ENCODE measurements at regions not wholly inside any gene's neighbourhood (a gene's known extent, or its start where the extent isn't known, plus 50 kb on each side); places are given as distances from the start of the nearest gene placed in this dataset.

DNA sequence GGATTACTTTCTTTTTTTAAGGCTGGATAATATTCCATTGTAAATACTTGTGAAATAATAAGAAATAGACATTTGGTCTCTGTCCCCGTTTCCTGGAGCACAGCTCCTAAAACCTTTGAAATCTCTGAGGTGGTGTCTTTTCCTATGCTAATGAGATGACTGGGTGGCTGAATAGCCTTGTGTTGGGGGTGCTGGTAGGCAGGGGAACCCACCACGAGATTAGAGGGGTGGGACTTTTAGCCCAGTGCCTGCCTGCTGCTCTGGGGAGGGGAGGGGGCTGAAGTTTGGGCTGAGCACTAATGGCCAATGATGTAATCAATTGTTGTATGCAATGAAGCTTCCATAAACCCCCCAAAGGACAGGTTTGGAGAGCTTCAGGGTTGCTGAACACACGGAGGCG, 175.7 kb downstream of the FGF9 start:
- H3K4me1 ChIP-seq (ENCODE audit: control insufficient read depth in 1 of 2, insufficient read depth in 2 of 2, low read depth in 1 of 2, low read length in 1 of 2) = no peaks in the 10 kb centered on the region

GRCh38 chr13:21849323-21849722, 178.4 kb downstream of the FGF9 start:
- Histone ChIP-seq H3K9me2 (no peaks in the 10 kb centered on the region), H3K9ac (no peak overlapping the region), H3K79me2 (ENCODE audit: insufficient read depth) (no peaks in the 10 kb centered on the region), H3K4me2 (no peak overlapping the region), H3K9me3 (no peaks in the 10 kb centered on the region), H3K27ac (ENCODE audit: low read depth in 2 of 2, low read length in 1 of 2) (no peak overlapping the region), H4K20me1 (ENCODE audit: insufficient read depth) (no peaks in the 10 kb centered on the region), H3K4me1 (ENCODE audit: control insufficient read depth in 1 of 2, insufficient read depth in 2 of 2, low read depth in 1 of 2, low read length in 1 of 2) (no peaks in the 10 kb centered on the region), H2AFZ (ENCODE audit: low read depth) (no peak overlapping the region), H3K4me3 (ENCODE audit: low read depth in 2 of 2, low read length in 1 of 2) (no peak overlapping the region; a peak in 1 of 4 replicates), H3K36me3 (replicated peaks in 1 of 2; ENCODE audit: control insufficient read depth in 1 of 2, insufficient read depth in 2 of 2, low read length in 1 of 2) (no peaks in the 10 kb centered on the region), H3K27me3 (ENCODE audit: insufficient read depth) (no peaks in the 10 kb centered on the region), H3F3A (replicated peaks; ENCODE audit: insufficient read depth) (no peaks in the 10 kb centered on the region)
- ChIA-PET POLR2A (no interaction called here), CTCF (interaction anchor here (1.0 kb wide), 1 partner anchor 22 kb away, joined by 4 read pairs; no protein-coding TSS in a partner anchor)
- 2% methylated on average over 2 of the region's 2 CpGs for WGBS (ENCODE audit: low lambda C conversion rate)
- DNase-seq = peak; percentile 26
- peak; percentile 12; the same call in 1 of the 2 replicates for TF ChIP-seq RAD21 (IDR thresholded peaks at IDR 0.05; ENCODE audit: low read length)
- no peak for TF ChIP-seq SIN3A (IDR thresholded peaks at IDR 0.05; ENCODE audit: borderline replicate concordance, low read depth, low read length)
- TF ChIP-seq NRF1 (IDR thresholded peaks at IDR 0.05; ENCODE audit: low read depth, low read length) = no peak
- TF ChIP-seq SMC3 (IDR thresholded peaks at IDR 0.05; ENCODE audit: low read depth, low read length) = peak; percentile 8; the same call in 1 of the 2 replicates
- TF ChIP-seq, protein P1, sequence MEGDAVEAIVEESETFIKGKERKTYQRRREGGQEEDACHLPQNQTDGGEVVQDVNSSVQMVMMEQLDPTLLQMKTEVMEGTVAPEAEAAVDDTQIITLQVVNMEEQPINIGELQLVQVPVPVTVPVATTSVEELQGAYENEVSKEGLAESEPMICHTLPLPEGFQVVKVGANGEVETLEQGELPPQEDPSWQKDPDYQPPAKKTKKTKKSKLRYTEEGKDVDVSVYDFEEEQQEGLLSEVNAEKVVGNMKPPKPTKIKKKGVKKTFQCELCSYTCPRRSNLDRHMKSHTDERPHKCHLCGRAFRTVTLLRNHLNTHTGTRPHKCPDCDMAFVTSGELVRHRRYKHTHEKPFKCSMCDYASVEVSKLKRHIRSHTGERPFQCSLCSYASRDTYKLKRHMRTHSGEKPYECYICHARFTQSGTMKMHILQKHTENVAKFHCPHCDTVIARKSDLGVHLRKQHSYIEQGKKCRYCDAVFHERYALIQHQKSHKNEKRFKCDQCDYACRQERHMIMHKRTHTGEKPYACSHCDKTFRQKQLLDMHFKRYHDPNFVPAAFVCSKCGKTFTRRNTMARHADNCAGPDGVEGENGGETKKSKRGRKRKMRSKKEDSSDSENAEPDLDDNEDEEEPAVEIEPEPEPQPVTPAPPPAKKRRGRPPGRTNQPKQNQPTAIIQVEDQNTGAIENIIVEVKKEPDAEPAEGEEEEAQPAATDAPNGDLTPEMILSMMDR (IDR thresholded peaks at IDR 0.05) = peak; percentile 44; the same call in 1 of the 2 replicates

More for the DNA sequence above, 175.7 kb downstream of the FGF9 start:
- Histone ChIP-seq H3K4me2 (no peak overlapping the region), H2AFZ (ENCODE audit: low read depth) (no peak overlapping the region), H3K36me3 (replicated peaks in 1 of 2; ENCODE audit: control insufficient read depth in 1 of 2, insufficient read depth in 2 of 2, low read length in 1 of 2) (no peaks in the 10 kb centered on the region), H3K27me3 (ENCODE audit: insufficient read depth) (no peaks in the 10 kb centered on the region), H3K4me3 (ENCODE audit: low read depth in 2 of 2, low read length in 1 of 2) (no peak overlapping the region), H3K27ac (ENCODE audit: low read depth in 2 of 2, low read length in 1 of 2) (no peak overlapping the region), H3K9me3 (no peaks in the 10 kb centered on the region), H3K9me2 (no peaks in the 10 kb centered on the region), H3F3A (replicated peaks; ENCODE audit: insufficient read depth) (no peaks in the 10 kb centered on the region), H3K79me2 (ENCODE audit: insufficient read depth) (no peaks in the 10 kb centered on the region), H3K9ac (no peak overlapping the region), H4K20me1 (ENCODE audit: insufficient read depth) (no peaks in the 10 kb centered on the region)
- WGBS (ENCODE audit: low lambda C conversion rate) = 6% methylated on average over 4 of the region's 4 CpGs
- no peak for DNase-seq
- ChIA-PET POLR2A (no interaction called here), CTCF (no interaction called here)
- no peak for TF ChIP-seq RCOR1 (IDR thresholded peaks at IDR 0.05; ENCODE audit: low read length)
- no peak for TF ChIP-seq RAD21 (IDR thresholded peaks at IDR 0.05; ENCODE audit: low read length)
- TF ChIP-seq, protein P2, sequence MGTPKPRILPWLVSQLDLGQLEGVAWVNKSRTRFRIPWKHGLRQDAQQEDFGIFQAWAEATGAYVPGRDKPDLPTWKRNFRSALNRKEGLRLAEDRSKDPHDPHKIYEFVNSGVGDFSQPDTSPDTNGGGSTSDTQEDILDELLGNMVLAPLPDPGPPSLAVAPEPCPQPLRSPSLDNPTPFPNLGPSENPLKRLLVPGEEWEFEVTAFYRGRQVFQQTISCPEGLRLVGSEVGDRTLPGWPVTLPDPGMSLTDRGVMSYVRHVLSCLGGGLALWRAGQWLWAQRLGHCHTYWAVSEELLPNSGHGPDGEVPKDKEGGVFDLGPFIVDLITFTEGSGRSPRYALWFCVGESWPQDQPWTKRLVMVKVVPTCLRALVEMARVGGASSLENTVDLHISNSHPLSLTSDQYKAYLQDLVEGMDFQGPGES (IDR thresholded peaks at IDR 0.05; ENCODE audit: low read depth, low read length) = no peak

Data from SK-N-SH (cell line).